ENCODE measurements at regions not wholly inside any gene's neighbourhood (a gene's known extent, or its start where the extent isn't known, plus 50 kb on each side); places are given as distances from the start of the nearest gene placed in this dataset.

DNA sequence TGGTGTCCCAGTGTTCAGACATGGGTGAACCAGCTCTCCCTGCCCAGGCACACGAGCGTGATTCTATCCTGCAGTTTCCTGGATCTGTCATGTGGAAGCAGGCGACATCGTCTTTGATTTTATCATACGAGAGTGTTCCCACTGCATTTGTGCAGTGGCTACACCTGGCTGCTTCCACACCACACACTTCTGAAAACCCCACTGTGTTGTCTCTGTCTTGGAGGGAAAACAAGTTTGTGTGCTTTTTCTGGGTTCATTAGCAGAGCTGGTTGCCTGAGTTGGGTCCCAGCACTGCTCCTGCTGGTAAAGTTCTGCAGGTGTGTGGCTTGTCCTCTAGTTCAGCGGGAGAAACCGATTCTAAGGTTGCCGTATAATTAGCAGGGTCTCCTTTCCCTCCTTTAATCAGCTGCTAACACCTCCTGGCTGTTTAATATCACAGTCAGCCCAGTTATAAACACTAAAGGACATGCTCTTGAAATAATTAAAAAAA is 58.5 kb upstream of the TWIST2 start:
- DNase-seq (ENCODE audit: low spot score), result no peak

DNA sequence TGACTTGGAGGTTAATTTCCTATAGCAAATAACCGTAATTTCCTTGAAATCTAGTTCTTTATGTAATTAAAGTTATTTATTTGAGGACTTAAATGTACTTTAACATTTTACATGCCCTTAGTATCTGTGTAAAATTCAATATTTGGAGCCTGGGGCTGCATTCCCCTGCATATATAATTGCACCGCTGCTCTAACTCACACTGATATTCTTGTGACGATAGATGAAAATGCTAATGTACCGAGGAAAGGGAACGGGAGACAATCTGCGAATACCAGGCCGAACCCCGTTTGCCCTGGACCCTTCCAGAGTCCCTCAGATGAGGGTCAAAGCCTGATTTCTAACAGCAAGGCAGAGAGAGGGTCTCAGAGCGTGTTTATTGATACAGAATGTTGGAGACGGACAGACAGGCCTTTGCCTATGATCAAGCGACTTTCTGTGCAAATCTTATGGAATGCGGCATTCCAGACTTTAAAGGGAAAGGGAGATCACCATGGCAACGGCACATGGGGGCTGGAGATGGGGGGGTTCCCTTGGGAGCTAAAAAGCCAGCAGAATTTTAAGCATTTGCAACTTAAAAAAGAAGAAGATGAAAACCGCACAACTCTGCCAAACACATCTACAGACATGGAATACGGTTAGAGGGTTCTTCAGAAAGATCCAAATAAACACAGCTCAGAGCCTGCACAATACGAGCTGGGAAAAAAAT is 57.6 kb upstream of the TWIST2 start:
- no peak for DNase-seq (ENCODE audit: low spot score)

DNA sequence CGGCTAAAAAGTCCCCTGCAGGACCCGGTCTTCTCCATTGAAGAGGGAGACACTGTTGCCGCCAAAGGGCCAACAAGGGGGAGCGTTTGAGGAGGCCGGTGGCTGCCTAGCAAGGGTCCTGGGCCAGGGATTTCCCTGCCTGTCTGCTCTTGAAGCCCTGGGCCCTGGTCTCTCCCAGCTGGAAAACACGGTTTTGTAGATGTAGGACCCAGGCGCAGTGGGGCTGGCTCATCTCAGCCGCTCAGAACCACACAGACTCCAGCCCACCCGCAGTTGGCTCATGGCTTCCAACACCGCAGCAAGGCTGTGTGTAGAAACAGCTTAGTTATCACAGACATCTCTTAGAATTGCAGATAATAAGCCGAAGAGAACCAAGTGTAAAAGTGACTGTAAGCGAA is 57.1 kb upstream of the TWIST2 start:
- DNase-seq (ENCODE audit: low spot score), result no peak

GRCh38 chr2:238791354-238791753 is 56.5 kb upstream of the TWIST2 start:
- no peak for DNase-seq (ENCODE audit: low spot score)

DNA sequence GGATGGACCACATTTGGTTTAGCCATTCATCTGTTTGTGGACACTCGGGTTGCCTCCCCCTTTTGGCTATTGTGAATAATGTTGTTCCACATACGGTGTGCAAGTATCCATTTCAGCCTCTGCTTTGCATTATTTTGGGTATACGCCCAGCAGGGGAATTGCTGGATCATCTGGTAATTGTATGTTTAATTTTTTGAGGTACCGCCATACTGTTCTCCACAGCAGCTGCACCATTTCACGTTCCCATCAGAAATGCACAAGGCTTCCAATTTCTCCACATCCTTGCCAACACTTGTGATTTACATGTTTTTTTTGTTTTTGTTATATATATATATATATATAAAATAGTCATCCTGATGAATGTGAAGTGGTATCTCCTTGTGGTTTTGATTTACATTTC is 54.6 kb upstream of the TWIST2 start:
- DNase-seq (ENCODE audit: low spot score), result no peak

- no peak for DNase-seq (ENCODE audit: low spot score)
These were observed 54.0 kb upstream of the TWIST2 start for GRCh38 chr2:238793801-238794449.

DNA sequence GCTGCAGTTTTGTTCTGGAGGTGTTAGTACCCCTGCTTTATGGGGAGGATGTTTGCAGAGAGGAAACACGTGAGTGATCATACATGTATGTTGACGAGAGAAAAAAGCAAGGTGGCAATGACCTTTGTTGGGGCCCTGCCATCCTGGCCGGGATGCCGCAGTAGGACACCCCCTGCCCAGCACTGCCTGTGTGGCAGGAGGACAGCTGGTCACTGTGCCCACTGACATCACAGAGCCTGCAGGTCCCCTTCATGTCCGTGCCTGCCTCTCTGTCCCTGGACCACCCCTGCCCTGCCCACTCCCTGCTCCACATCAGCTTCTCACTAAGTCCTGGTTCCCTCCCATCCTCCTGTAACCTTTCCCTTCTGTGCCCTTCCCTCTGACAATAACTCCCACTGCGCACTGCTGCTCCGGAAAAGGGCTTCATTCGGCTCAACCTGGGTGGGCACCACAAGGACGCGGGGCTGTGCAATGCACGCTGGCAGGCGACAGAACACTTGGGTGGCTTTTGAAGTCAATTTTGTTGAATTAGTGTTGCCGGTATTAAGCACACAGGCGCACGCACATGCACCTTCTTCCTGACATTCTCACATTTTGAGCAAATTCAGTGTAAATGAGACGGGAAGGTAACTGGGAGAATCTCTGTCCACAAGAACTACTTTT is 51.5 kb upstream of the TWIST2 start:
- peak; percentile 34 for DNase-seq (ENCODE audit: low spot score)

GRCh38 chr2:238797537-238797936 is 50.3 kb upstream of the TWIST2 start:
- no peak for DNase-seq (ENCODE audit: low spot score)
